ENCODE measurements at regions not wholly inside any gene's neighbourhood (a gene's known extent, or its start where the extent isn't known, plus 50 kb on each side); places are given as distances from the start of the nearest gene placed in this dataset.
"Not testable (repeated sequence)": the region's sequence is repeated elsewhere in the genome, so short reads cannot be mapped to it uniquely, and the experiment has no call there.

DNA sequence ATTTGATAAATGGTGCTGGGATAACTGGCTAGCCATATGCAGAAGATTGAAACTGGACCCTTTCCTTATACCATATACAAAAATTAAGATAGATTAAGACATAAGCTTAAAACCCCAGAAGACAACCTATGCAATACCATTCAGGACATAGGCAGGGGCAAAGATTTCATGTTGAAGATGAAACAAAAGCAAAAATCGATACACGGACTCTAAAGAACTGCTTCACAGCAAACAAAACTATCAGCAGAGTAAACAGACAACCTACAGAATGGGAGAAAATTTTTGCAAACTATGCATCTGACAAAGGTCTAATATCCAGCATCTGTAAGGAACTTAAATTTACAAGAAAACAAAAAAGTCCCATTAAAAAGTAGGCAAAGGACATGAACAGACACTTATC, 255.9 kb downstream of the TINAG start:
- not testable (repeated sequence) for DNase-seq

GRCh38 chr6:54574671-54575070, 266.4 kb downstream of the TINAG start:
- no peak for DNase-seq

DNA sequence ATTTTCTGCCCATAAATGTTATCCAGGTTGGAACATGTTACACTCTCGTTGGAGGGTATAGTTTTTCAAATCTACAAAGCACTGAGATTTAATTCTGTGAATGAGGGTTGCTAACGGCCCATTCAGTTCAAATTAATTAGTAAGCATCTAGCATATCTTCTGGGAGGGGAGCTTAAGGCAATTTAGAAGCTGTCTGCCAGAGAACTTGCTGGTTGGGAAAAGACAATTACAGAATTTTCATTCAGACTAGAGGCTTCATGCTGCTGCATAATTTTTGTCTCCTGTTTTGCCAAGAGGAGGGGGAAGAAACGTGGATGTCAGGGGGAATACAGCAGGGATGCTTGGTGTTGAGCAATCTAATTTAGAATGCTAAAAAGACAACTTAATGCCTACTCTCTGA, 268.3 kb upstream of the FAM83B start:
- DNase-seq, result no peak

- no peak for DNase-seq
These were observed 267.6 kb upstream of the FAM83B start for GRCh38 chr6:54579011-54579410.

- DNase-seq, result no peak
These were observed 260.3 kb upstream of the FAM83B start for GRCh38 chr6:54586251-54586650.

DNA sequence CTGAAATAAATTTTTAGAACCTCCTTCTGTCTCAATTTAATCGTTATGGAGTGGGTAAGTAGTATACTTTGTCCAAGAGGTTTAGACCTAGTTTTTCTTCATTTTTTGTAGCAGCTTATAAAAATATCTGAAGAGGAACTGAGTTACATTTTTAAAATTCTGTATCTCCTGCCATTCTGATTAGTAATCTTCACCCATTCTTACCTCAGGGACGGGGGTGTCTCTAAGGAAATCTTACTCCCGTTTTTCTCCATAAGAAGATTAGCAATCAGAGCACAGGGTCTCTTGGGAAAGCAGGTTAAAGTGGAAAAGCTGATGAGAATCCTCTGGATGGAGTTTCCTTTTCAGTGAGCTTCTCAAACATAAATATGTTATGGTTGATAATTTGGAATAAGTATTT, 259.3 kb upstream of the FAM83B start:
- DNase-seq, result no peak

DNA sequence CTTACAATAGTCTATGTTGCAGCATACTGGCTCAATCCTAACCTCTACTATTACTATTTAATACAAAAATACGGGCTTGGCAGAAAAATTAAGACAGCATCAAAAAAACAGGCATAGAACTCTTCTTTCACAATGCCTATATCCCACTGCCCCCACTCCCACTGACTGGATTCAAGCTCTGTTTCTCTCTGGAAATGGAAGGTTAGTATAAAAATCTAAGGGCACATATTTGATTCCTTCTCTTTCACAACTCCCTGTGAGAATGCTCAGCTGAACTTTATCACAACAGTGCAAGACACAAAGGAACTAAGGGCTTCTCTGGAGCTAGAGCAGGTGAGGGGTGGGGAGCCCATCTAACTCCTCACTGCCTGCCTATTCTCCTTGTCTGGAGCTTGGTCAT, 258.4 kb upstream of the FAM83B start:
- DNase-seq, result no peak

DNA sequence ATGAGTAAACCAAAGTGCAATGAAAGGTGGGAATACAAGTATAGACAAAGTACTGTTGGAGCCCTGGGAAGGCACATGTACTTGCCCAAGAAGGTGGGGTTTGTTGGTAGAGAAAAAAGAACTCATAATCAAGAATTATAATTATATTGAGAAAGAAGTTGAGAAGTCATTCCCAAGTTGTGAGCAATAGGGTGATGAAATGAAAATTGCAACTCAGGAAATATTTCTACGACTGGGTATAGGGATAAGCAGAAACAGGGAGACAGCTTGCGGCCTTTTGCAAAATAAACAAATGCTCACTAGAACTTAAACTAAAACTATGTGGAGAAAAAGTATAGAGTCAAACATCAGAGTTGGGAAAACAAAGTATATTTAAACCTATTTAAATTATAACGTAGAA, 250.7 kb upstream of the FAM83B start:
- DNase-seq, result no peak

- DNase-seq, result no peak
These were observed 247.7 kb upstream of the FAM83B start for GRCh38 chr6:54598787-54599313.

- no peak for DNase-seq
These were observed 244.8 kb upstream of the FAM83B start for GRCh38 chr6:54601600-54602300.

GRCh38 chr6:54602591-54602990, 244.0 kb upstream of the FAM83B start:
- DNase-seq, result no peak

GRCh38 chr6:54609981-54610380, 236.6 kb upstream of the FAM83B start:
- no peak for DNase-seq

DNA sequence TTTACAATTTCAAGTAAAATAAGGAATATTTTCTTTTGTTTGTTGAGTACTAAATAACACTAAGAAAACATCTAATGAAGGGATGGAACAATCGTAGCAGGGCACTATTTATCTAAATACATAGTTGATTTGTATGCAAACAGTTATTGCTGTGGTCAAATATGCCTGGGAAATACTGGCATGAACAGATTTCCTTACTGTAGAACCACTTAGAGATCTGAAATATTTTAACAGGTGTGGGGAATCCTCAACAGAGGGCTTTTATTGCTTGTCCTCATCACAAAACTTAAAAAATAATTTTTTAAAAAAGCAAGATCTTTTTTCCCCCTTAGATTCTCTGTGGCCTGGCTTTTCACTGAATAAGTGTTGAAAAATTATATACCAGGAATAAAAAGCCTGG, 233.0 kb upstream of the FAM83B start:
- no peak for DNase-seq

DNA sequence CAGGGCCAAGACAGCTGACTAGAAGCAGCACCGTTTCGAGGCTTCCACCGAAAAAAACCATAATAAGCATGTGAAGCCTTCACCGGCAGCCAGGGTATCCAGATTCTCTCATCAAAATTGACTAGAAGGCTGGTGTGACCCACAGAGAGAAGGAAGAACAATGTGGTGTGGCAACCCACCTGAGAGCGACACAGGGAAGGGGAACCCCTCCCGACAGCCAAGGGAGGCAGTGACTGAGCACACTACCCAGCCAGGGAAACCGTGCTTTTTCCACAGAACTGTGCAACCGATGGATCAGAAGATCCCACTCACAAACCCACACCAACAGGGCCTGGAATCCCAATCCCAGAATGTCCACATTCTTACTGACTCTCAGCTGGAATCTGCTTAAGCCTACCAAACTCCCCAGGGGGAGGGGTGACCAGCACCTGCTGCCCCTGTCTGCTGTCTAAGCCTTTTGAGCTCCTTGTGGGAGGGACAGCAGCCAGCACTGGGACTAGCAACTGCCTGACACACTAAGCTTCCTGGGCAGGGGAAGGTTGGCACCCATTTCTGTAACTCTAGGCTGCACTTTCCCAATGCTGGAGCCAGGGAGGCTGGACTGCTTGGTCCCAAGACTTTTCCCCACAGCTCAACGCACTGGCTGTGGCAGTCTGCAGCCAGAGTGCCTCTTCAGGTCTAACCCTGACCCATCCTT, 231.9 kb upstream of the FAM83B start:
- DNase-seq, result no peak

DNA sequence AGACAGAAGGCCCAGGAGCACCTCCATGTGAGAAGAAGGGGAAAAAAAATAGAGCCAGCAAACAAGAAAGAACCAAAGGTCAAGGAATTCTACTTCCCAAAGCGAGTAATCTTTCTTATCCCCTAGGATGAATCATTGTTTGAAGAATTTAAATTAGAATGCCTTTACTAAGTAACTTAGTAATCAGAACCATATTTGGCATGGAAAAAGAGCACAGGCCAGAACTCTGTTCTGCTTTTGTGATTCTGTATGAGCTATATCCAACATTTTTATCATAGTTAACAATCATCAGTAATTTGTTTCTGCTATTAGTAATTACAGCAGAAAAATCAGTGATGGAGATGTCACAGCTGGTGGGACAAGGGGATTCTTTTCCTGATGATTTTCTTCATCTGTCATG, 228.8 kb upstream of the FAM83B start:
- DNase-seq, result no peak

GRCh38 chr6:54618572-54618971, 228.0 kb upstream of the FAM83B start:
- no peak for DNase-seq

DNA sequence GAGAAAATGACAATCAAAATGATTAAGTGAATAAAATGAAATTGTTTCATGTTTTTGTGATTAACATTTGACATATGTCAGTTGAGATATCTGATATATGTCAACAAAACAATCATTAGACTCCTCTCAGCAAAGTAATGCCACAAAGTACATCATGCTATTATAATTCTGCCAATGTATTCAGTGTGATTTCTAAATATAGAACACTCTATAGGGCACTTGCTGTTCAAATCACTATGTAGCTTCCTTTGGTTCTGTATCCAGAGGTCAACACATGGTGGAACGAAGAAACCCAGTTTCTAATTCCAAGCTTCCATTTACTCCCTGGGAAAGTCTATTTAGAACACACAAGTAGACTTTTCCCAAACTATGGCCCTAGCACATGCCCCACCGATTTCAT, 227.5 kb upstream of the FAM83B start:
- DNase-seq, result no peak

DNA sequence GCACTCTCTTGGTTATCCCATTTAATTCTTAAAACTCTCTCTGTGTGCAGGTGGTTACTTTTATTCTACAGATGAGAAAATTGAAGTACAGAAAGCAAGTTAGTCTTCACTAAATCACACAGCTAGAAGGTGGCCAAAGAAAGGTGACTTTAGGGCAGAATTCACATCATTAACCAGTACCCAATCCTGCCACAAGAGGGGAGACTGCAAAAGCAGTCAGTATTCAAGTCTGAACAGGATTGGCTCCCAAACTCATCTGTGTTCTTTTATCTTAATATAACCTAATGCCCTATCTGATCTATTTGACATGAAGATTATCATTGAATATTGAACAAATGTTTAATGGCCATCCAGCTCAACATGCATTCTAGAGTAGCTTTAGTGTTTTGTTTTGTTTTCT, 225.3 kb upstream of the FAM83B start:
- DNase-seq, result no peak

DNA sequence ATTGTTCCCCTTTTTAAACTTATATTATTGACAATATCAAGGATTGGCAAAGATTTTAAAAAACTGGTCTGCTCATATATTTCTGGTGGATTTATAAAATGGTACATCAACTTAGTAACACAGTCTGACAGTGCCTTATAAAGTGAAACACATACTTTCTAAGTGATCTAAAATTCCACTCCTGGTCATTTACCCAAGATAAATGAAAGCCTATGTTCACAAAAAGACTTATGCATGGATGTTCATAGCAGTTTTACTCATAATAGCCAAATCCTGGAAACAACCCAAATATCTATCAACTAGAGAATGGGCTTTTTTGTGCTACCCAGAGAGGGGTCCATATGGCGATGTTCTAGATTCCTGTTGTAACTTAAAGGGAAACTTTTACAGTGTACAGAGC, 222.4 kb upstream of the FAM83B start:
- DNase-seq, result no peak

GRCh38 chr6:54624779-54625178, 221.8 kb upstream of the FAM83B start:
- DNase-seq, result no peak

GRCh38 chr6:54629131-54629530, 217.4 kb upstream of the FAM83B start:
- no peak for DNase-seq

- no peak for DNase-seq
These were observed 213.5 kb upstream of the FAM83B start for GRCh38 chr6:54632984-54633565.

GRCh38 chr6:54633601-54634000, 213.0 kb upstream of the FAM83B start:
- DNase-seq, result no peak

DNA sequence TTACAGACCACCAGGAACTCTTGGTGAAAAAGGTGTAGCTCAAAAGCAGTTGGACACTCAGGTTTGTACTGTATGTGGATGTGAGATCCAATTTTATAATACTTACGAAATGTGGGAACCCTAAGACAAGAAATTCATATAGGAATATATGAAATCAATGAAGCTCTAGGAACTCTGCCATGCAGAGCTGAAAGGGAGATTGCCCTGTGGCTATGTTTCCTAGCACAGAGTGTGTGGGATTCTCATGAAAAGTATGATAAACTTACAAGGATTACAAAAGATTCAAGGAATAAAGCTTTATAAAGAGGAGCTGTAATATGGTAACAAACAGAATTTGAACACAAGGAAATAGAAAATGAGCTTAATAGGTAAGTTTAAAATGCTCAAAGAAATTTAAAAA, 205.7 kb upstream of the FAM83B start:
- DNase-seq, result no peak

Data from left kidney (tissue), 1 donor.